NCI-H2171 (cell line): ENCODE measurements at regions not wholly inside any gene's neighbourhood (a gene's known extent, or its start where the extent isn't known, plus 50 kb on each side); places are given as distances from the start of the nearest gene placed in this dataset.

ENCODE experiments used
- DNase-seq: peaks from one replicate; lab custom pipeline; 2025; lab: John Stamatoyannopoulos, UW

GRCh38 chr3:132236701-132237651 is 80.2 kb upstream of the ACP3 start:
- no peak for DNase-seq

GRCh38 chr3:132237652-132238032 is 79.6 kb upstream of the ACP3 start:
- no peak for DNase-seq

- no peak for DNase-seq
These were observed 77.6 kb upstream of the ACP3 start for GRCh38 chr3:132239587-132239986.

GRCh38 chr3:132241776-132242514 is 75.3 kb upstream of the ACP3 start:
- DNase-seq: no peak

GRCh38 chr3:132242790-132243189 is 74.4 kb upstream of the ACP3 start:
- DNase-seq: no peak

- no peak for DNase-seq
These were observed 71.6 kb upstream of the ACP3 start for GRCh38 chr3:132245552-132246142.

- DNase-seq: no peak
These were observed 71.0 kb upstream of the ACP3 start for GRCh38 chr3:132246212-132246611.

GRCh38 chr3:132247211-132247610 is 70.0 kb upstream of the ACP3 start:
- DNase-seq: no peak

GRCh38 chr3:132248490-132248889 is 68.7 kb upstream of the ACP3 start:
- no peak for DNase-seq

GRCh38 chr3:132253262-132253878 is 63.8 kb upstream of the ACP3 start:
- peak; percentile 34 for DNase-seq

- no peak for DNase-seq
These were observed 63.0 kb upstream of the ACP3 start for GRCh38 chr3:132254076-132254755.

GRCh38 chr3:132255041-132255745 is 62.0 kb upstream of the ACP3 start:
- DNase-seq: no peak

GRCh38 chr3:132256989-132257388 is 60.2 kb upstream of the ACP3 start:
- no peak for DNase-seq

GRCh38 chr3:132261506-132261905 is 55.7 kb upstream of the ACP3 start:
- no peak for DNase-seq

GRCh38 chr3:132262305-132262704 is 54.9 kb upstream of the ACP3 start:
- DNase-seq: no peak

- no peak for DNase-seq
These were observed 54.3 kb upstream of the ACP3 start for GRCh38 chr3:132262956-132263355.

- no peak for DNase-seq
These were observed 52.2 kb upstream of the ACP3 start for GRCh38 chr3:132265028-132265427.

- no peak for DNase-seq
These were observed 51.7 kb upstream of the ACP3 start for GRCh38 chr3:132265488-132265887.

GRCh38 chr3:132267391-132267993 is 49.7 kb upstream of the ACP3 start:
- no peak for DNase-seq
